ENCODE measurements at regions not wholly inside any gene's neighbourhood (a gene's known extent, or its start where the extent isn't known, plus 50 kb on each side); places are given as distances from the start of the nearest gene placed in this dataset.

GRCh38 chr10:109428775-109429491 lies 494.4 kb downstream of the XPNPEP1 start:
- Mint-ChIP-seq H3K4me3 (ENCODE audit: unreplicated experiment) (no peak overlapping the region), H3K9me3 (ENCODE audit: unreplicated experiment) (no peaks in the 10 kb centered on the region), H3K4me1 (ENCODE audit: low read depth, unreplicated experiment) (no peaks in the 10 kb centered on the region), H3K27ac (ENCODE audit: unreplicated experiment) (no peak overlapping the region), H3K36me3 (ENCODE audit: insufficient read depth, unreplicated experiment) (no peaks in the 10 kb centered on the region), H3K27me3 (ENCODE audit: insufficient read depth, unreplicated experiment) (no peaks in the 10 kb centered on the region)
- intact Hi-C loops (cut with micrococcal nuclease; ENCODE audit: unreplicated experiment), result loop anchor here (5.0 to 10.0 kb wide), 3 partner anchors 222 to 884 kb away; no protein-coding TSS in a partner anchor
- CTCF ChIA-PET, result no interaction called here
- no peak for TF ChIP-seq CTCF (IDR thresholded peaks at IDR 0.05; ENCODE audit: insufficient read depth in 1 of 2, low read depth in 1 of 2, low read length in 1 of 2, severe bottlenecking in 1 of 2, unreplicated experiment in 1 of 2)
- Histone ChIP-seq H3K27me3 (replicated peaks; ENCODE audit: control insufficient read depth, insufficient read depth, low read length) (no peaks in the 10 kb centered on the region), H3K9me3 (no peaks in the 10 kb centered on the region), H3K4me1 (no peaks in the 10 kb centered on the region), H3K36me3 (ENCODE audit: control insufficient read depth, insufficient read depth, low read length) (no peaks in the 10 kb centered on the region), H3K4me3 (ENCODE audit: low read depth, low read length) (no peak overlapping the region)
- no TSS peak for BruUV-seq (replicated peaks)
- no peak for DNase-seq
- POLR2A ChIA-PET, result no interaction called here

- Mint-ChIP-seq H3K4me1 (ENCODE audit: low read depth, unreplicated experiment) (no peaks in the 10 kb centered on the region), H3K36me3 (ENCODE audit: insufficient read depth, unreplicated experiment) (no peaks in the 10 kb centered on the region), H3K4me3 (ENCODE audit: unreplicated experiment) (no peak overlapping the region), H3K27ac (ENCODE audit: unreplicated experiment) (no peak overlapping the region), H3K27me3 (ENCODE audit: insufficient read depth, unreplicated experiment) (no peaks in the 10 kb centered on the region), H3K9me3 (ENCODE audit: unreplicated experiment) (no peaks in the 10 kb centered on the region)
- H3K36me3 ChIP-seq (ENCODE audit: control insufficient read depth, insufficient read depth, low read length), result no peaks in the 10 kb centered on the region
- POLR2A ChIA-PET, result no interaction called here
- no TSS peak for BruUV-seq (replicated peaks)
- intact Hi-C loops (cut with micrococcal nuclease; ENCODE audit: unreplicated experiment), result loop anchor here (5.0 to 10.0 kb wide), 3 partner anchors 220 to 883 kb away; no protein-coding TSS in a partner anchor
- H3K4me1 ChIP-seq, result no peaks in the 10 kb centered on the region
- no peaks in the 10 kb centered on the region for H3K27me3 ChIP-seq (replicated peaks; ENCODE audit: control insufficient read depth, insufficient read depth, low read length)
- H3K9me3 ChIP-seq, result no peaks in the 10 kb centered on the region
- peak in 1 of 2 experiments; percentile 12 for DNase-seq
- peak; percentile 17 to 29 for TF ChIP-seq CTCF (IDR thresholded peaks at IDR 0.05; ENCODE audit: insufficient read depth in 1 of 2, low read depth in 1 of 2, low read length in 1 of 2, severe bottlenecking in 1 of 2, unreplicated experiment in 1 of 2)
- CTCF ChIA-PET, result no interaction called here
- no peak overlapping the region for H3K4me3 ChIP-seq (ENCODE audit: low read depth, low read length)
Observed at GRCh38 chr10:109427411-109427810, 495.9 kb downstream of the XPNPEP1 start.

GRCh38 chr10:109426987-109427386 lies 496.3 kb downstream of the XPNPEP1 start:
- Histone ChIP-seq H3K27me3 (replicated peaks; ENCODE audit: control insufficient read depth, insufficient read depth, low read length) (no peaks in the 10 kb centered on the region), H3K4me1 (no peaks in the 10 kb centered on the region), H3K4me3 (ENCODE audit: low read depth, low read length) (no peak overlapping the region), H3K36me3 (ENCODE audit: control insufficient read depth, insufficient read depth, low read length) (no peaks in the 10 kb centered on the region), H3K9me3 (no peaks in the 10 kb centered on the region)
- DNase-seq, result no peak
- intact Hi-C loops (cut with micrococcal nuclease; ENCODE audit: unreplicated experiment), result loop anchor here (5.0 to 10.0 kb wide), 3 partner anchors 220 to 882 kb away; no protein-coding TSS in a partner anchor
- Mint-ChIP-seq H3K27ac (ENCODE audit: unreplicated experiment) (no peak overlapping the region), H3K4me1 (ENCODE audit: low read depth, unreplicated experiment) (no peaks in the 10 kb centered on the region), H3K9me3 (ENCODE audit: unreplicated experiment) (no peaks in the 10 kb centered on the region), H3K27me3 (ENCODE audit: insufficient read depth, unreplicated experiment) (no peaks in the 10 kb centered on the region), H3K4me3 (ENCODE audit: unreplicated experiment) (no peak overlapping the region), H3K36me3 (ENCODE audit: insufficient read depth, unreplicated experiment) (no peaks in the 10 kb centered on the region)
- TF ChIP-seq CTCF (IDR thresholded peaks at IDR 0.05; ENCODE audit: insufficient read depth in 1 of 2, low read depth in 1 of 2, low read length in 1 of 2, severe bottlenecking in 1 of 2, unreplicated experiment in 1 of 2), result no peak
- ChIA-PET CTCF (no interaction called here), POLR2A (no interaction called here)
- no TSS peak for BruUV-seq (replicated peaks)
